HCT116 (cell line): ENCODE measurements at regions not wholly inside any gene's neighbourhood (a gene's known extent, or its start where the extent isn't known, plus 50 kb on each side); places are given as distances from the start of the nearest gene placed in this dataset.

Experiments
- ATAC-seq: fragments of 200-7000 bp; cut with Tn5 transposase; 2 replicates; pipeline ENCODE4 v1.9.1; 2020; ENCODE audit warnings: mild to moderate bottlenecking, moderate library complexity
- BruUV-seq: library from RNA; stranded (reverse); fragments of 400-500 nt; replicated peaks from 2 replicates; lab custom pipeline; 2021; lab: Mats Ljungman, UMichigan
- CTCF ChIA-PET: fragments of 300-600 bp; sonication (Branson Sonifier 250); formaldehyde crosslinking; loops from one replicate; lab custom pipeline; 2021; ENCODE audit warnings: antibody characterized with exemption; lab: Charles Lee
- POLR2A ChIA-PET: fragments of 300-600, 350-600 bp; sonication (Branson Sonifier 250); formaldehyde crosslinking; loops from one replicate; lab custom pipeline; 2021; ENCODE audit warnings: antibody characterized with exemption; lab: Charles Lee
- RAD21 ChIA-PET, 2 experiments: fragments of 300-600 bp; sonication (Branson Sonifier 250); formaldehyde crosslinking; loops; one replicate each; lab custom pipeline; 2023; ENCODE audit warnings: low total read pairs in 2 of 2; ENCODE audit not compliant: uncharacterized antibody in 2 of 2, unreplicated experiment in 2 of 2, low non-redundant PET in 1 of 2; lab: Charles Lee
- DNase-seq: peaks from one replicate; pipeline ENCODE4 v3.0.0-alpha.2; 2010; ENCODE audit warnings: low read depth, low spot score
- H2AFZ ChIP-seq: fragments of 200-600 bp; shearing (Covaris generic), sonication (generic); 2 replicates; pipeline ENCODE4 v1.6.1; 2017; ENCODE audit warnings: low read depth, mixed run types, mixed read lengths, antibody characterized with exemption, low read length; ENCODE audit not compliant: poor library complexity, severe bottlenecking
- H3K27ac ChIP-seq: 2 replicates; pipeline ENCODE4 v1.5.1; 2012; ENCODE audit warnings: low read depth, low read length
- H3K27me3 ChIP-seq: fragments of 200-600 bp; sonication (generic); 2 replicates; pipeline ENCODE4 v1.6.1; 2016; ENCODE audit warnings: mixed run types, low read length, mixed read lengths; ENCODE audit not compliant: insufficient read depth
- H3K36me3 ChIP-seq, 2 experiments: fragments of 200-500 bp in 1 of 2; fragments of 200-600 bp in 1 of 2; sonication (Bioruptor generic) in 1 of 2; sonication (generic) in 1 of 2; 2 replicates each; pipeline versions ENCODE4 v1.5.1 to v1.6.1; 2014 to 2016; ENCODE audit warnings: low read length in 2 of 2, inconsistent platforms in 1 of 2, mixed read lengths in 1 of 2, mixed run types in 1 of 2; ENCODE audit not compliant: insufficient read depth in 2 of 2, control insufficient read depth in 1 of 2
- H3K4me1 ChIP-seq, 2 experiments: fragments of 200-600 bp in 1 of 2; sonication (generic) in 1 of 2; 2 replicates each; pipeline versions ENCODE4 v1.5.1 to v1.6.1; 2012 to 2017; ENCODE audit warnings: low read length in 2 of 2, inconsistent platforms in 1 of 2, mild to moderate bottlenecking in 1 of 2, mixed read lengths in 1 of 2, mixed run types in 1 of 2, moderate library complexity in 1 of 2; ENCODE audit not compliant: insufficient read depth in 2 of 2, control insufficient read depth in 1 of 2
- H3K4me2 ChIP-seq: fragments of 200-600 bp; sonication (generic); 2 replicates; pipeline ENCODE4 v1.6.1; 2017; ENCODE audit warnings: mixed run types, low read length, mixed read lengths
- H3K4me3 ChIP-seq, 2 experiments: fragments of 200-600 bp in 1 of 2; sonication (generic) in 1 of 2; replicated peaks in 1 of 2; 2 replicates each; pipeline ENCODE4 v1.5.1; 2011 to 2016; ENCODE audit warnings: low read length in 2 of 2, control low read depth in 1 of 2, low read depth in 1 of 2, mild to moderate bottlenecking in 1 of 2, mixed read lengths in 1 of 2, mixed run types in 1 of 2
- H3K79me2 ChIP-seq: fragments of 200-600 bp; sonication (generic); 2 replicates; pipeline ENCODE4 v1.6.1; 2017; ENCODE audit warnings: mild to moderate bottlenecking, mixed run types, low read length, moderate library complexity, mixed read lengths; ENCODE audit not compliant: insufficient read depth
- H3K9ac ChIP-seq: fragments of 200-600 bp; sonication (generic); 2 replicates; pipeline ENCODE4 v1.6.1; 2016; ENCODE audit warnings: low read length, mixed read lengths
- H3K9me2 ChIP-seq: fragments of 200-600 bp; sonication (generic), shearing (Covaris generic); 2 replicates; pipeline ENCODE4 v1.6.1; 2017; ENCODE audit warnings: mixed run types, mild to moderate bottlenecking, moderate library complexity; ENCODE audit not compliant: insufficient read depth
- H3K9me3 ChIP-seq, 2 experiments: fragments of 200-500 bp in 1 of 2; fragments of 200-600 bp in 1 of 2; sonication (Bioruptor generic) in 1 of 2; sonication (generic) in 1 of 2; 2 replicates each; pipeline ENCODE4 v1.6.1; 2014 to 2017; ENCODE audit warnings: low read length in 2 of 2, mixed read lengths in 2 of 2, inconsistent platforms in 1 of 2, low read depth in 1 of 2, mild to moderate bottlenecking in 1 of 2, mixed run types in 1 of 2, moderate library complexity in 1 of 2; ENCODE audit not compliant: control insufficient read depth in 1 of 2, insufficient read depth in 1 of 2
- H4K20me1 ChIP-seq: fragments of 200-600 bp; sonication (generic), shearing (Covaris generic); 2 replicates; pipeline ENCODE4 v1.6.1; 2017; ENCODE audit warnings: mixed run types, mild to moderate bottlenecking, moderate library complexity; ENCODE audit not compliant: insufficient read depth
- CTCF ChIP-seq, 3 experiments: fragments of 200-600 bp in 1 of 3; sonication (generic) in 1 of 3; IDR thresholded peaks in 2 of 3; conservative IDR thresholded peaks in 1 of 3; 2 replicates each; pipeline ENCODE4 v1.5.1; 2012 to 2017; ENCODE audit warnings: low read depth in 2 of 3, low read length in 2 of 3, antibody characterized with exemption in 1 of 3, borderline replicate concordance in 1 of 3, control low read depth in 1 of 3, mild to moderate bottlenecking in 1 of 3, mixed read lengths in 1 of 3, mixed run types in 1 of 3, moderate library complexity in 1 of 3; ENCODE audit not compliant: insufficient read depth in 1 of 3
- REST ChIP-seq: IDR thresholded peaks from 2 replicates; pipeline ENCODE4 v1.6.1; 2012; ENCODE audit warnings: low read depth
- SP1 ChIP-seq: IDR thresholded peaks from 2 replicates; pipeline ENCODE4 v1.6.1; 2012; ENCODE audit warnings: low read depth
- SRF ChIP-seq: IDR thresholded peaks from 2 replicates; pipeline ENCODE4 v1.6.1; 2012; ENCODE audit warnings: low read depth
- TCF7L2 ChIP-seq: IDR thresholded peaks from 2 replicates; pipeline ENCODE4 v1.7.0; 2011; ENCODE audit warnings: borderline replicate concordance, inconsistent platforms; ENCODE audit not compliant: insufficient read depth, insufficient read length; ENCODE audit errors: extremely low read depth
- YY1 ChIP-seq: IDR thresholded peaks from 2 replicates; pipeline ENCODE4 v1.6.1; 2011; ENCODE audit warnings: low read length, low read depth, moderate library complexity, mild to moderate bottlenecking; ENCODE audit not compliant: insufficient replicate concordance; ENCODE audit errors: extremely low read depth
- ZFX ChIP-seq: fragments of 450-650 bp; IDR thresholded peaks from 2 replicates; pipeline ENCODE4 v1.6.1; 2017
- intact Hi-C: fragments of 100-400 bp; cut with micrococcal nuclease; formaldehyde crosslinking; loops from 2 replicates; pipeline ENCODE4 v1.10.0; 2022

- TF ChIP-seq TCF7L2: no peak
- no peak for TF ChIP-seq YY1
- TF ChIP-seq SP1: no peak
- TF ChIP-seq CTCF (IDR thresholded peaks at IDR 0.05 in 2 of 3, conservative IDR thresholded peaks at IDR 0.05 in 1 of 3; ENCODE audit: borderline replicate concordance in 1 of 3, insufficient read depth in 1 of 3, low read depth in 2 of 3, low read length in 2 of 3): no peak
- TF ChIP-seq SRF: no peak
- no peak for TF ChIP-seq REST
- TF ChIP-seq ZFX: no peak
- TF ChIP-seq, all 23 proteins: peak for 0
- H3K4me2 ChIP-seq: no peak overlapping the region
- ChIA-PET POLR2A (no interaction called here), RAD21 (no interaction called here), CTCF (interaction anchor here (0.6 kb wide), 1 partner anchor 15 kb away, joined by 3 read pairs; no protein-coding TSS in a partner anchor)
- no peak overlapping the region for H3K4me3 ChIP-seq
- no peak overlapping the region for H2AFZ ChIP-seq
- no peaks in the 10 kb centered on the region for H3K79me2 ChIP-seq
- H3K9me3 ChIP-seq: no peaks in the 10 kb centered on the region
- H3K9me2 ChIP-seq: no peaks in the 10 kb centered on the region
- no peaks in the 10 kb centered on the region for H3K36me3 ChIP-seq
- no TSS peak for BruUV-seq
- peaks cover 0 to 6% of the 10 kb centered on the region in 2 experiments; a peak in 1 of 4 replicates for H3K4me1 ChIP-seq
- no peak overlapping the region for H3K27ac ChIP-seq
- no peak for ATAC-seq
- intact Hi-C loops: no loop called here
- no peak for DNase-seq
- no peaks in the 10 kb centered on the region for H3K27me3 ChIP-seq
- no peaks in the 10 kb centered on the region for H4K20me1 ChIP-seq
- no peak overlapping the region for H3K9ac ChIP-seq
These were observed 73.2 kb downstream of the GGTLC2 start for GRCh38 chr22:22717664-22718063.
